Left ventricle myocardium inferior (tissue), 1 donor: ENCODE measurements at regions not wholly inside any gene's neighbourhood (a gene's known extent, or its start where the extent isn't known, plus 50 kb on each side); places are given as distances from the start of the nearest gene placed in this dataset.

Experiments used
- DNase-seq: peaks from one replicate; pipeline ENCODE4 v3.0.0-alpha.2; 2020
- H3K27ac ChIP-seq: fragments of 200-600 bp; replicated peaks from 2 replicates; pipeline ENCODE4 v1.8.0; 2021
- H3K27me3 ChIP-seq: fragments of 200-600 bp; 2 replicates; pipeline ENCODE4 v1.8.0; 2021; ENCODE audit warnings: low read depth
- H3K36me3 ChIP-seq: fragments of 200-600 bp; 2 replicates; pipeline ENCODE4 v1.8.0; 2021
- H3K4me1 ChIP-seq: fragments of 200-600 bp; 2 replicates; pipeline ENCODE4 v1.8.0; 2021
- H3K4me3 ChIP-seq: fragments of 200-600 bp; 2 replicates; pipeline ENCODE4 v1.8.0; 2021; ENCODE audit warnings: mild to moderate bottlenecking, moderate library complexity
- H3K9me3 ChIP-seq: fragments of 200-600 bp; replicated peaks from 2 replicates; pipeline ENCODE4 v1.8.0; 2021
- intact Hi-C: fragments of 100-400 bp; cut with micrococcal nuclease; formaldehyde crosslinking; loops from one replicate; pipeline ENCODE4 v1.11.0; 2022
- TF ChIP-seq, protein P1 (sequence below): fragments of 200-600 bp; IDR thresholded peaks from 2 replicates; pipeline ENCODE4 v1.8.0; 2021; ENCODE audit warnings: antibody characterized with exemption, mild to moderate bottlenecking, borderline replicate concordance
- donor health status: DM: no; HTN: yes; CAD: no; lungs with severe emphysema.

DNA sequence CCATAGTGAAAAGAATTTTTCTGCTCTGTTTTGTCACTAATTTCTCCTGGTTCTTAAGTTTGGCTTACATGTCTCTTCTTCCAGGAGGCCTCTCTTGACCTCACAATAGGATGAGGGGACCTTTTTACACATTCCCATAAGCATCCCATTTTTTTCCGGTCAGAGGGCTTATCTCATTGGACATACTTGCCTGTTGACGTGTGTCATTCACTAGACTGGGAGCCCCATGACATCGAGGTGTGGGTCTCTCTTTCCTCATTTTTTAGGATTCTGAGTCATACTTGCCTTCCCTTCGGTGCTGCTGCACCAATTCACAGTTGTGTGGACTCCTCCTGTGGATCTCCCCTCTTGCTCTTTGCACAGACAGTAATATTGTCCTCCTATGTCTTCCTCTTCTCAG, 601.8 kb downstream of the GATA3 start:
- TF ChIP-seq, protein P1, sequence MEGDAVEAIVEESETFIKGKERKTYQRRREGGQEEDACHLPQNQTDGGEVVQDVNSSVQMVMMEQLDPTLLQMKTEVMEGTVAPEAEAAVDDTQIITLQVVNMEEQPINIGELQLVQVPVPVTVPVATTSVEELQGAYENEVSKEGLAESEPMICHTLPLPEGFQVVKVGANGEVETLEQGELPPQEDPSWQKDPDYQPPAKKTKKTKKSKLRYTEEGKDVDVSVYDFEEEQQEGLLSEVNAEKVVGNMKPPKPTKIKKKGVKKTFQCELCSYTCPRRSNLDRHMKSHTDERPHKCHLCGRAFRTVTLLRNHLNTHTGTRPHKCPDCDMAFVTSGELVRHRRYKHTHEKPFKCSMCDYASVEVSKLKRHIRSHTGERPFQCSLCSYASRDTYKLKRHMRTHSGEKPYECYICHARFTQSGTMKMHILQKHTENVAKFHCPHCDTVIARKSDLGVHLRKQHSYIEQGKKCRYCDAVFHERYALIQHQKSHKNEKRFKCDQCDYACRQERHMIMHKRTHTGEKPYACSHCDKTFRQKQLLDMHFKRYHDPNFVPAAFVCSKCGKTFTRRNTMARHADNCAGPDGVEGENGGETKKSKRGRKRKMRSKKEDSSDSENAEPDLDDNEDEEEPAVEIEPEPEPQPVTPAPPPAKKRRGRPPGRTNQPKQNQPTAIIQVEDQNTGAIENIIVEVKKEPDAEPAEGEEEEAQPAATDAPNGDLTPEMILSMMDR: no peak
- H3K27me3 ChIP-seq: no peaks in the 10 kb centered on the region
- DNase-seq: no peak
- no peak overlapping the region for H3K27ac ChIP-seq
- H3K9me3 ChIP-seq: no peaks in the 10 kb centered on the region
- no peaks in the 10 kb centered on the region for H3K4me1 ChIP-seq
- H3K36me3 ChIP-seq: no peaks in the 10 kb centered on the region
- no peak overlapping the region for H3K4me3 ChIP-seq
- intact Hi-C loops: no loop called here

DNA sequence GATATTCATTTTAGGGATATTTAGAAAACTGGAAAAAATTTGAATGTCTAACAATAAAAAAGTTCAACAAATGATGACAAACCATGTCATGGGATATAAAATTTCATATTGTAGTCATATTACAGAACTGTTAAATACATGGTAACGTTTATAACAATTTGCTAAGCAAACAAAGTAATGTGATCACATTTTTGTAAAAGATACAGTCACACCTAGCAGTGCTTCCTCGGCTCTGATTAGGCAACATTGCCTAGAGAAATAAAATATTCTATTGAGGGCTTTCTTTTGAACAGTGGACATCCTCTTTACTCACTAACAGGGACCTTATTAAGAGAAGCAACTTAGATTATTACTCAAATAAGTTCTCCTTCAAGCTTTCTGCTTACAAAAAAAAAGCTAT, 605.5 kb downstream of the GATA3 start:
- TF ChIP-seq, protein P1: no peak
- Histone ChIP-seq H3K9me3 (no peaks in the 10 kb centered on the region), H3K4me3 (no peak overlapping the region), H3K27me3 (no peaks in the 10 kb centered on the region), H3K27ac (no peak overlapping the region), H3K4me1 (no peaks in the 10 kb centered on the region), H3K36me3 (no peaks in the 10 kb centered on the region)
- no peak for DNase-seq
- intact Hi-C loops: no loop called here

DNA sequence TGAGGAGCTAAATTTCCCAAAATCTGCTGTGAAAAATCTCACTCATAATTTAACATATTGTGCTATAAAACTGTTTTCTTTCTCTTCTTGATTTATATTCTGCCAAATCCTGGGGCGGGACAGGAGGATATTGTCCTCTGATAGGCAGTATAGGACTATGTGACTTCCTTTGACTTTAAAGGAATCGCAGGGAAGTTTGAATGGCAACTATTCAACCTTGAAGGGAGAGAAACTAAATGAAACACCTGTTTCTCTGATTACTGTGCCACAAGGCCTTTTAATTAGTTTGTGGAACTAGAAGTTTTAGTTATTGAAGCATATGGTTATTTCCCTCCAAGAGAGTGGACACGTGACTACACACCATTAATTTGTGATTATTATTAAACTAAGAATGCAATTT, 607.4 kb downstream of the GATA3 start:
- Histone ChIP-seq H3K9me3 (no peaks in the 10 kb centered on the region), H3K4me3 (no peak overlapping the region), H3K36me3 (no peaks in the 10 kb centered on the region), H3K27me3 (no peaks in the 10 kb centered on the region), H3K27ac (no peak overlapping the region), H3K4me1 (no peaks in the 10 kb centered on the region)
- intact Hi-C loops: no loop called here
- TF ChIP-seq, protein P1: no peak
- DNase-seq: no peak

DNA sequence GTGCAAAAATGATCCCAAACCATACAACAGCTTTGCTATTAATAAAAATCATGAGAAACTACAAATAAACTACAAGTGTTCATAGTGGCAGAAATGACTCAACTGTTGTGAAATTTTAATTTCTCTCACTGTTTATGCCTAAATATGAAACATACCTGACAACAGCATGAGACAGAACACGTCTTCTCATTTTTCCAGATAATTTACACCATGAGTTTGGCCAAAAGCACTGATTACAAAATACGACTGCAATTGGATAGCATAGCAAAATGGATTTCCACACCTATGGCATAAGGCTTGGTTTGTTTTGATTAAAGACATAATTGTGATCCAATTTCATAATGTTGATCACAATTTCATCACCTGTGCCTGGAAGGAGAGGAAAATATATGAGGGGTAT, 608.6 kb downstream of the GATA3 start:
- DNase-seq: no peak
- H3K4me3 ChIP-seq: no peak overlapping the region
- no peaks in the 10 kb centered on the region for H3K27me3 ChIP-seq
- no peaks in the 10 kb centered on the region for H3K4me1 ChIP-seq
- TF ChIP-seq, protein P1: no peak
- intact Hi-C loops: no loop called here
- H3K36me3 ChIP-seq: no peaks in the 10 kb centered on the region
- H3K9me3 ChIP-seq: peaks cover 10% of the 10 kb centered on the region
- no peak overlapping the region for H3K27ac ChIP-seq

DNA sequence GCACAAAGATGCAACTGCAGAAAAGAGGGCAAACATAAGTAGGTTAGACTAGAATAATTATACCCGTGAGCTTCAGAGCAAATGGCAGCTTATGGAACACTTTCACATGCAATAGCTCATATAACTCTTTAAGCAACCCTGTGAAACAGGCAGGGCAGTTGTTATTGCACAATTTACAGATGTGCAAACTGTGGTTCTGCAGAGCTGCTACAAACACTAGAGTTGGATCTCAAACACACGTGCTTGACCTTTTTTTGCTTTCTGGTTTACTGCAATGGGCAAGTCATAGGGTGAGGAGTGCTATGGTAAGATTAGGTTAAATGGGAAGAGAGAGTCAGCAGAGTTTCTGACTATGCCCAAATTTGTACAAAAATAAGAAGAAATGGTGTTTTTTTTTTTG, 610.8 kb downstream of the GATA3 start:
- Histone ChIP-seq H3K27ac (no peak overlapping the region), H3K36me3 (no peaks in the 10 kb centered on the region), H3K27me3 (no peaks in the 10 kb centered on the region), H3K4me1 (no peaks in the 10 kb centered on the region), H3K4me3 (no peak overlapping the region), H3K9me3 (peaks cover 12% of the 10 kb centered on the region)
- TF ChIP-seq, protein P1: no peak
- intact Hi-C loops: no loop called here
- DNase-seq: no peak

DNA sequence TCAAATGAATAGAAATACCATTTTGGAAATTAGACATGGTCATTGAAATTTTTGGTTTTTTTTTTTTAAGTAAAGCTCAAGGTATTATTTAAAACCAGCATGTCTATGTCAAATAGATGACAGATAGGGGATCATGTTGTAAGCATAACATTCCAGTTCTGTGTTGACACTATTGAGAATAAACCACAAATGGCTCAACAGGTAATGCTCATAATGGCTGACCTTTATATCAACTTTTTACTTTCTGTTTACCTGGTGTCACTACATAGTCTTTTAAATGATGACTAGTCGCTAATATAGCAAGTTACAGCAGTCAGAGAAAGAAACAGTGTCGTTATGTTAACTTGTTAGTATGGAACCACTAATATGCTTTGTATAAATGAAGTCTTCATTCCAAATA, 616.0 kb downstream of the GATA3 start:
- intact Hi-C loops: no loop called here
- no peak overlapping the region for H3K27ac ChIP-seq
- no peaks in the 10 kb centered on the region for H3K36me3 ChIP-seq
- no peaks in the 10 kb centered on the region for H3K27me3 ChIP-seq
- H3K4me1 ChIP-seq: no peaks in the 10 kb centered on the region
- H3K4me3 ChIP-seq: no peak overlapping the region
- TF ChIP-seq, protein P1: no peak
- peaks cover 30% of the 10 kb centered on the region for H3K9me3 ChIP-seq
- no peak for DNase-seq
